ENCODE measurements at regions not wholly inside any gene's neighbourhood (a gene's known extent, or its start where the extent isn't known, plus 50 kb on each side); places are given as distances from the start of the nearest gene placed in this dataset.

GRCh38 chr13:107968470-107968869 lies 246.9 kb downstream of the LIG4 start:
- TF ChIP-seq CTCF (IDR thresholded peaks at IDR 0.05) (no peak), POLR2AphosphoS5 (IDR thresholded peaks at IDR 0.05) (no peak), POLR2A (IDR thresholded peaks at IDR 0.05) (no peak)
